ENCODE measurements at regions not wholly inside any gene's neighbourhood (a gene's known extent, or its start where the extent isn't known, plus 50 kb on each side); places are given as distances from the start of the nearest gene placed in this dataset.

GRCh38 chr12:76216585-76217472 is 131.4 kb downstream of the BBS10 start:
- no peak for DNase-seq

- no peak for DNase-seq
Observed at GRCh38 chr12:76208129-76208528, 123.6 kb upstream of the NAP1L1 start.

GRCh38 chr12:76206677-76207072 is 122.2 kb upstream of the NAP1L1 start:
- DNase-seq, result no peak

- no peak for DNase-seq
Observed at GRCh38 chr12:76206039-76206676, 121.7 kb upstream of the NAP1L1 start.

- no peak for DNase-seq
Observed at GRCh38 chr12:76202621-76203020, 118.1 kb upstream of the NAP1L1 start.

GRCh38 chr12:76201758-76202157 is 117.3 kb upstream of the NAP1L1 start:
- no peak for DNase-seq

GRCh38 chr12:76201316-76201715 is 116.8 kb upstream of the NAP1L1 start:
- no peak for DNase-seq

- no peak for DNase-seq
Observed at GRCh38 chr12:76199808-76200207, 115.3 kb upstream of the NAP1L1 start.

GRCh38 chr12:76198839-76199238 is 114.4 kb upstream of the NAP1L1 start:
- DNase-seq, result no peak

- DNase-seq, result no peak
Observed at GRCh38 chr12:76197283-76197682, 112.8 kb upstream of the NAP1L1 start.

GRCh38 chr12:76195920-76196319 is 111.4 kb upstream of the NAP1L1 start:
- DNase-seq, result no peak

GRCh38 chr12:76194724-76195123 is 110.2 kb upstream of the NAP1L1 start:
- DNase-seq, result no peak

GRCh38 chr12:76193961-76194360 is 109.5 kb upstream of the NAP1L1 start:
- DNase-seq, result no peak

- no peak for DNase-seq
Observed at GRCh38 chr12:76192416-76192815, 107.9 kb upstream of the NAP1L1 start.

GRCh38 chr12:76190299-76190698 is 105.8 kb upstream of the NAP1L1 start:
- no peak for DNase-seq

- no peak for DNase-seq
Observed at GRCh38 chr12:76189851-76190250, 105.4 kb upstream of the NAP1L1 start.

GRCh38 chr12:76187177-76187576 is 102.7 kb upstream of the NAP1L1 start:
- DNase-seq, result no peak

GRCh38 chr12:76186131-76186906 is 101.8 kb upstream of the NAP1L1 start:
- DNase-seq, result no peak

GRCh38 chr12:76183459-76184186 is 99.1 kb upstream of the NAP1L1 start:
- peak; percentile 61 for DNase-seq

- DNase-seq, result no peak
Observed at GRCh38 chr12:76180401-76181277, 96.2 kb upstream of the NAP1L1 start.

GRCh38 chr12:76178452-76178851 is 94.0 kb upstream of the NAP1L1 start:
- no peak for DNase-seq

GRCh38 chr12:76177821-76178220 is 93.3 kb upstream of the NAP1L1 start:
- no peak for DNase-seq

All from activated CD8-positive, alpha-beta memory T cell treated with anti-CD3 and anti-CD28 coated beads for 24 hours (primary cell).